NCI-H1092 treated with DMSO at 0.1 percent for 48 hours (cell line): ENCODE measurements at regions not wholly inside any gene's neighbourhood (a gene's known extent, or its start where the extent isn't known, plus 50 kb on each side); places are given as distances from the start of the nearest gene placed in this dataset.
"Not testable (repeated sequence)": the region's sequence is repeated elsewhere in the genome, so short reads cannot be mapped to it uniquely, and the experiment has no call there.

Experiments used
- DNase-seq: peaks from one replicate; lab custom pipeline; 2025; lab: John Stamatoyannopoulos, UW

- no peak for DNase-seq
Measured at GRCh38 chr4:64216741-64217140, 192.5 kb downstream of the TECRL start.

- DNase-seq = no peak
Measured at GRCh38 chr4:64205376-64205775, 203.9 kb downstream of the TECRL start.

DNA sequence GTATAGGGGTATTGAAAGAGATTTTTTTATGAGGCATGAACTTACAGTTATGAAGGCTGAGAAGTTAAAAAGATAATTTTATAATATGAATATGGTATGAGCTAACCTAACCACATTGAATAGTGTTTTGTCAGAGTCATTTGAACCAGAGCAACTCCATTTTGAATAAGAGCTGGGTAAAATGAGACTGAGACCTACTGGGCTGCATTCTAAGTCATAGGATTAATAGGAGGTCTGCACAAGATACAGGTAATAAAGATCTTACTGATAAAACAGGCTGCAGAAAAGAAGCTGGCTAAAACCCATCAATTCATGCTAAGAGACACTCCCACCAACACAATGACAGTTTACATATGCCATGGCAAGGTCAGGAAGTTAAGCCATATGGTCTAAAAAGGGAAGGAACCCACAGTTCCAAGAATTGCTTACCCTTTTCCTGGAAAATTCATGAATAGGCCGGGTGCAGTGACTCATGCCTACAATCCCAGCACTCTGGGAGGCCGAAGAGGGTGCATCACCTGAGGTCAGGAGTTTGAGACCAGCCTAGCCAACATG, 209.2 kb downstream of the TECRL start:
- DNase-seq = no peak

- no peak for DNase-seq
Measured at GRCh38 chr4:64195582-64195981, 213.7 kb downstream of the TECRL start.

DNA sequence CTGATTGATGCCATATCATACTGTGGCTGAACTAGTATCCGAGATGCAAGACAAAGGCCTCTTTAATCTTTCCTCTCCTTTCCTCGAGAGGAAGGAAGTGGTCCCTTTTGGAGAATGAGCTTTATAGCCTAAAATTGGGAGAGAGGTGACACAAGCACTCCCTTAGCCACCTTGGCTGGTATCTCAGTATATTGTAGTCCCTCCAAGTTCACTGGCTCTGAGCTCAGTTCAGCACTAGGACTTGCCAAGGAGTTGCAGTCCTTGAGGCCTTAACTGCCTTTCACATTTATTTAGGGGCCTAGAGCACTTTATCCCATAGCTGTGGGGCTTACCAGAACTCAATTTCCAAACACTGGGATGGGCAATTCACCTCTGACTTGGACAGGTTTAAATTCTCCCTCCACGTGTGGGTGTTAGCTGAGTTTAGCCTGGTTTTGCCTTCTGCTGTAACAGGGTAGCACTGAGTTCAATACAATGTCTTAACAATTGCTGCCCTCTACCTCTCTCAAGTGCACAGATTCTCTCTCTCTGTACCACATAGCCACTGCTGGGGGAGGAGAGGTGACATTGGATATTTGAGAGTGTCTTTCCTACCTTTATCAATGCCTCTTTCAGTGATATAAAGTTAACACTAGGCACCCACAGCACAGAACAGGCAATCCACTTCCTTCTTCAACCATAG, 216.4 kb downstream of the TECRL start:
- no peak for DNase-seq

- DNase-seq = no peak
Measured at GRCh38 chr4:64174247-64174882, 234.9 kb downstream of the TECRL start.

DNA sequence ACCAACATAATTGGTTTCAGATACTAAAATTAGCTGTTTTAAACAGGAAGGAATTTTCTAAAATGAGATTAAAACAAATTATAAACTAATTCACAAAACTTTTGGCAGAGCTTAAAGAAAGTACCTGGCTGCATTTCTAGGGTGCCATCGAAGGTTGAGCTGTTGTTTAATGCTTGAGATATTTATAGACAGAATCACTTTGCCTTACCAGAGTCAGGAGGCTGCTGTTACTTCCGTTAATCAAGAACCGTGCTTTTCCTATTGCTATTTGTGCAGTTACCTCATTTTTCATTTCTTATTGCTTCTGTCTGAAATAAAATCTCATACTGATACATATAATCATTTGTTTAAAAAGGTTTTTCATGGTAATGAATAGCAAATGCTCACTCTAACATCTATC, 242.9 kb downstream of the TECRL start:
- no peak for DNase-seq

DNA sequence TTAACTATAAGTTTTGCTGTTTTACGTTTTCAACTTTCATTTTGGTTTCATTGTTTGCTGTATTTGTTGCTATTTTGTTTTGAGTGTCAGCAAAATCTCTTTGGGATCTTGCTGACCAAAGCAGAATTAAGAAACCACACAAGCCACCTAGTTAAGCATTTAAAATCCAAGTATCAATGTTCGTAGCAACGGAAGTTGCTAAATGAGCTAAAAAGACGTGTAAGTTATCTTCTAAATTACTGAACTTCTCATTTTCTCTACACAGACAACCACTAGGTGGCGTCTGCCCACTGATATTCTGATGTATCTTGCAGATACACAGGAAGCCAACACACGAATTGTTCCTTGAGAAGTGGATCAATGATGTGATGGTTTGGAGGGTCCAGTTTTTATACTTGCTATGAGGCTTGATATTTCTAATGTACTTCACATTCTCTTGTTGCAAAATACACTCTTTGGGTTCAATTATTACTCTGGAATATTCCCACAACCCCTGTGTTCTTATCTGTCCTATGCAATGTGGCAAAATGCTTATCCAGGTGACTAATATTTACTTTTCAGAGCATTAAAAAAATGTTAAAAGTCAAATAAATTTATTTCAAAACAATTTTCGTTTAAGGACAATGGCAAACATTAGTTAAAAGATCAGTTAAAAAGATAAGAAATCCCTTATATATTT, 250.5 kb downstream of the TECRL start:
- peak; percentile 70 for DNase-seq

DNA sequence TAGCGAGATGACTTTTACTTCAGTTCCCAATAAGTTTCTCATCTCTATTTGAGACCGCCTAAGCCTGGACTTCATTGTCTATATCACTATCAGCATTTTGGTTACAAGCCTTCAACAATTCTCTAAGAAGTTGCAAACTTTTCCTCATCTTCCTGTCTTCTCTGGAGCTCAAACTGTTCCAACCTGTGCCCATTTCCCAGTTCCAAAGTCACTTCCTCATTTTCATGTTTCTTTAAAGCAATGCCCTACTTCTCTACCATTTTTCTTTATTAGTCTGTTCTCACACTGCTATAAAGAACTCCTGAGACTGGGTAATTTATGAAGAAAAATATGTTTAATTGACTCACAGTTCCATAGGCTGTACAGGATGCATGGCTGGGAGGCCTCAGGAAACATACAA, 251.9 kb downstream of the TECRL start:
- DNase-seq = no peak

GRCh38 chr4:64156253-64156652, 253.0 kb downstream of the TECRL start:
- DNase-seq = no peak

GRCh38 chr4:64146030-64146429, 263.2 kb downstream of the TECRL start:
- no peak for DNase-seq

DNA sequence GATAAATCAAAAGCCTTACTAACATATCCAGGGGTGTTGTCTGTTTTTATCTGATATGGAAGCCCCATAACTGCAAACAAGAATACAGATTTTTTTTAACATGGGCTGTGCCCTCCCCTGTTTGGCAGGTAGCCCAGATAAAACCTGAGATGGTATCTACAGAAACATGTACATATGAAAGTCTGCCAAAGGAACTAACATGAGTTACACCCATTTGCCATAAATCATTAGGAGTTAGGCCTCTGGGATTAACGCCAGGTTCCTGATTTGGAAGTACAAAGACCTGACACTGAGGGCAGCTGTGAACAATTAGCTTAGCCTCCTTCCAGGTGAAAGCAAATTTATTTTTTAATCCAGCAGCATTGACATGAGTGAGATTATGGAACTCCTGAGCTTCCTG, 264.3 kb downstream of the TECRL start:
- peak; percentile 77 for DNase-seq

DNA sequence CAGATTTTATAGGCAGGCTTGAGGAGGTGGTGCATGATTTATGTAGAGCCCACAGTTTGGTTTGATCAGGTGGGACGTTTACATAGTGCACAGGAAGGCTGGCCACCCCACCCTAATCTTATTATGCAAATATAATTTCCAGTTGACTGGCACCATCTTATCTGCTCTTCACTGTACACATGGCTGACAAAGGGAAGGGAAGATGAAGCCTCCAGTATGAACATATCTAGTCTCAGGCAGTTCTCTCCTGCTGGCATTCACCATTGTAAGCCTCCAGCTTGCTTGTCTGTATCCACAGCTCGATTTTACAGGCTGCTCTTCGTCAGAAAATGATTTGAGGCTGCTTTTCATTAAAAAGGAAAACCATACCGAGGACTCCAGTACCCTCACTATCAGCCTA, 278.3 kb downstream of the TECRL start:
- no peak for DNase-seq

DNA sequence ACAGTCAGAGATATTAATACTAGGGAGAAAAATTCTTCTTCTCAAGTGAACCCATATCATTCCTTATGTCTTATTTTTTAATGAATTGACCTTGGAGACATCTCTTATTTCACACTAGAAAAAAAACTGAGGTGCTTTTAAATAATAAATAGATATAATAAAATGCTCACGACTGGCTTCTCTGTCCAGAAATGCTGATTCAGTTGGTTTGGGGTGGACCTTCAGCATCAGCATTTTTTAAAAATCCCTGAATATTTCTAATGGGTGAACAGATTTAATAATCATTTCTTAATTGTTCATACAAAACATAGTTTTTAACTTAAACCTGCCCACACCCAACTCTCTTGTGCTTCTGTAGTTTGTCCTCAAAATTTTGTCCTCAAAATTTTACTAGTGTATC, 283.9 kb downstream of the TECRL start:
- no peak for DNase-seq

DNA sequence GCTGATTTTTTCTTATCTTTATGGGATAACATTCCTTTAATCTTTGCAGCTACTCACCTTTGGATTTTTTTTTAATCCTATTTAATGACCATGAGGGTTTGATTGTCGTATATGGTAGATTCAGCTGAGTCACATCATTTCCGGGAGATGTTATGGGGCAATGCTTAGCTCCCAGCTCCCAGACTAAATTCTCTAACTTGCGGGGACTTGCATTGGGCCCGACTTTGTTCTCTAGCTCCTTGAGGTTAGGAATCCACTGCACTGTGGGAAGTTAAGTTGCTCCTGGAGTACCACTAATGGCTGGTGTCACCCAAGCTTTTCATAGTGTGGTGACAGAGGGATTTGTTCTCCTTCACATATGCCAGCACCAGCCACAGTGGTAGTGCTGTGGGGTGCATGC, 287.4 kb downstream of the TECRL start:
- no peak for DNase-seq

DNA sequence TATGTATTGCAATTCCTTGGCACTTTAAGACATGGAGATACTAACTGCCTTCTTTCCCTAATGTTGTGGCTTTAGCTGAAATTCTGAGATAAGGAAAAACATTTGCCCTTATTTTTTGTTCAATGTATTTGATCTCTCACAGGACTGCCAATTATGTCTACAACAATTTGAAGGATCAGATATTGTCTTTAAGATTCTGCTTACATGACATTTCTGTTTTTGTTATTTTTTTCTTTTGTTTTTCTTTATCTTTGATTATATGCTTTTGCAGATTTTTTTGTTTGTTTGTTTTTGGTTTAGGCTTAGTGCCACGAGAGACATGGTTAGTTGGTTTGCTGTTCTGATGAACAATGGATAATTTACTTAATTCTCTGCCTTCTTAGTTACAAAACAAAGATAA, 303.3 kb downstream of the TECRL start:
- no peak for DNase-seq

GRCh38 chr4:64095398-64095797, 313.9 kb downstream of the TECRL start:
- DNase-seq = no peak

DNA sequence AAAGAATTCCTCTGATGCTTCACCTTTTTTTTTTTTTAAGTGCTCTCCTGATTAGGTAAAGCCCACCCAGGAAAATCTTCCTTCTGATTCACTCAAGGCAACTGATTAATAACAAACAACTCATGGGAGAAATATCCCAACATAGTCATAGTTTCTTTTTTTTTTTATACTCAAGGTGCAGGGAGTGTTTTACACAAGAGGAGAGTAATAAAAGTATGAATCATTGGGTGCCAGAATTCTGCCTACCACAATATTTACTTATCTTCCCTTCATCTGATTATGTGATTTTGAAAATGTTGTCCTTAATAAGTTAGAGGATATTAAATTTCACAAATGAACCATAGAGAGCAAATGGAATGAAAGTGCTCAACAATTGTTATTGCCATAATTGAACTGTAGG, 329.9 kb downstream of the TECRL start:
- no peak for DNase-seq

DNA sequence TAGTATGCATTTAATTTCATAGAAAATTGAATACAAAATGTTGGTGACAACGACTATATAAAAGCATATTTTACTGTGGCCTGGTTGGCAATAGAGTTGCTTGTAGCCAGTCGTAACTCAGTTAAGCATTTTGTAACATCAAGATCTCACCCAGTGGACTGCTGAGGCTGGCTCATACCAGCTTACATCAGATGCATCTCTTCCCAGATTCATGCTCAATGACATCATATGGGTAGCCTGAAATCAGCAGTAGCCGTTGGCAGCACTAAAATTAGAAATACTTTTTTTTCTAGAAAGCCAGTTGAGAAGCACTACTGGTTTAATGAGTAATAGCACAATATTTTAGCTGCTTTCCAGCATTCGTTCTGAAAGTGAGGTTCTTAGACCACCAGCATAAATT, 341.2 kb downstream of the TECRL start:
- no peak for DNase-seq

- DNase-seq = no peak
Measured at GRCh38 chr4:64062991-64063390, 346.3 kb downstream of the TECRL start.

- not testable (repeated sequence) for DNase-seq
Measured at GRCh38 chr4:64037033-64037432, 372.2 kb downstream of the TECRL start.

DNA sequence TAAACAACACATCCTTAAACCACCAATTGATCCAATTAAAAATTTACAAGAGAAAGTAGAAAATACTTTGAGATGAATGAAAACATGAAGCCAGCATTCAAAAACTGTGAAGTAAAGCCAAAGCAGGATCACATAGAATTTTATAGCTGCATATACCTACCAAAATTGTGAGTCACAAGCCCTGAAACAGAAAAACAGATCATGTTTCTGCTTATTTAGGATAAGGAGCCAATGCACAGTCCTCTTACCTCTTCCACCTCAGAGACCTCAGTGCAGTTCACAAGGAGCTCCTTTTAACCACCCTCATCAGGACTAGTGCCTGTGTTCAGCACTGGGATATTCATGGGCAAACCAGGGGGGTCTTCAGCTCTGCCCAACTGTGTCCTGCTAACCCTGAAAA, 386.7 kb downstream of the TECRL start:
- DNase-seq = no peak

DNA sequence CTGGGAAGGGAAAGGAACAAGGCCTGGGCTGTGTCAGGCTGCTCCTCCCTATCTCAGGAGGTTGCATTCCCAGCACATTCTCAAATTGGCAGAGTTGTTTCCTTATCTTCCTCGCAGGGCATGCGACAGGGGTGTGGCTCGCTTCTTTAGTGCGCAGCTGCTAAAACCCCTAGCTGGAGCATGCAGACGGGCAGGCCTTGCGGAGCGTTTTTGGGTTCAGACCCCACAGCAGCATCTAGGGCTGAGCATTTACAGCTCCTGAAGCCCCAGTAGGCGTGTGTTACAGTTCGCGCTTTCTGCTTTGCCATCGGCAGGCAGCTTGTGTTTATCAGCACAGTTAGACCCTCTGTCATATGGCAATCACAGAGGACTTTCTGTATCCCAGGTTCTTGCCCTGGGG, 392.4 kb downstream of the TECRL start:
- no peak for DNase-seq
